Endodermal cell (in vitro differentiated cells): ENCODE measurements at regions not wholly inside any gene's neighbourhood (a gene's known extent, or its start where the extent isn't known, plus 50 kb on each side); places are given as distances from the start of the nearest gene placed in this dataset.

ENCODE experiments used
- DNase-seq: peaks from one replicate; pipeline ENCODE4 v3.0.0-alpha.2; 2017
- H3K27ac ChIP-seq: 2 replicates; pipeline ENCODE4 v1.5.1; 2013; ENCODE audit warnings: mild to moderate bottlenecking, low read depth, low read length, moderate library complexity
- H3K27me3 ChIP-seq: 2 replicates; pipeline ENCODE4 v1.6.1; 2013; ENCODE audit warnings: mild to moderate bottlenecking, low read length, moderate library complexity; ENCODE audit not compliant: insufficient read depth, control insufficient read depth, poor library complexity, severe bottlenecking
- H3K36me3 ChIP-seq: 2 replicates; pipeline ENCODE4 v1.7.0; 2013; ENCODE audit warnings: mild to moderate bottlenecking, low read length, moderate library complexity; ENCODE audit not compliant: control insufficient read depth, insufficient read depth
- H3K4me1 ChIP-seq: one replicate; pipeline ENCODE4 v1.7.0; 2013; ENCODE audit warnings: low read length; ENCODE audit not compliant: control insufficient read depth, insufficient read depth
- H3K4me3 ChIP-seq: 2 replicates; pipeline ENCODE4 v1.5.1; 2013; ENCODE audit warnings: mild to moderate bottlenecking, low read length, moderate library complexity
- H3K9ac ChIP-seq: 2 replicates; pipeline ENCODE4 v1.6.1; 2013; ENCODE audit warnings: mild to moderate bottlenecking, low read length, moderate library complexity; ENCODE audit not compliant: poor library complexity, severe bottlenecking; ENCODE audit errors: extremely low read depth
- H3K9me3 ChIP-seq: 2 replicates; pipeline ENCODE4 v1.6.1; 2013; ENCODE audit warnings: mild to moderate bottlenecking, low read length, moderate library complexity; ENCODE audit not compliant: control insufficient read depth
- H3K27ac Mint-ChIP-seq: 2 replicates; pipeline ENCODE4 v1.8.0; 2020; ENCODE audit warnings: mixed read lengths
- H3K27me3 Mint-ChIP-seq: 2 replicates; pipeline ENCODE4 v1.8.0; 2021; ENCODE audit warnings: mild to moderate bottlenecking, mixed read lengths; ENCODE audit not compliant: insufficient read depth
- H3K36me3 Mint-ChIP-seq: 2 replicates; pipeline ENCODE4 v1.8.0; 2020; ENCODE audit warnings: low read depth, mixed read lengths
- H3K4me1 Mint-ChIP-seq: 2 replicates; pipeline ENCODE4 v1.8.0; 2020; ENCODE audit warnings: mixed read lengths
- H3K4me3 Mint-ChIP-seq: 2 replicates; pipeline ENCODE4 v1.8.0; 2020; ENCODE audit warnings: mild to moderate bottlenecking, moderate library complexity, mixed read lengths
- H3K9me3 Mint-ChIP-seq: 2 replicates; pipeline ENCODE4 v1.8.0; 2020; ENCODE audit warnings: mild to moderate bottlenecking, mixed read lengths
- WGBS, 2 experiments: methylation state at CpG; one replicate each; pipeline versions ENCODE4 v1.1.5 to v1.1.7; 2013; ENCODE audit warnings: missing lambda C conversion rate in 2 of 2, mixed read lengths in 1 of 2; ENCODE audit not compliant: insufficient coverage in 1 of 2, insufficient read length in 1 of 2; 5-methylcytosine and 5-hydroxymethylcytosine counted together
- TF ChIP-seq, protein P1 (sequence below): fragments of 200-600 bp; sonication (generic); conservative IDR thresholded peaks from 2 replicates; pipeline ENCODE4 v1.5.0; 2021; ENCODE audit warnings: antibody characterized with exemption, mild to moderate bottlenecking

DNA sequence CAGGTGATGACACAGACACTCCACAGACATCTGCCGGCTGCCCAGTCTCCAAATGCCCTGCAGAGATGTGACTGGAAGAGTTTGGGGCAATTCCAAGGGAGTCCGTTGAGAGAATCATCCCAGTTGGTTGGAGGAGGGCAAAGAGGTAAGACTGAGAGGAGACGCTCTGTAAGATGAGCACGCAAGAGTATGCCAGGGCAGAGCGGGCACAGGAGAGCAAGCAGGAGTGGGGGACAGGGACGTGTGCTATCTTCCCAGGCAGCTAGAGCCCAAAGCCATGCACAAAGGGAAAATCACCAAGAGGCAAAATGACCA lies 156.3 kb upstream of the TSHZ3 start:
- Histone ChIP-seq H3K9ac (no peak overlapping the region), H3K36me3 (no peaks in the 10 kb centered on the region), H3K4me1 (no peaks in the 10 kb centered on the region), H3K4me3 (no peak overlapping the region), H3K27ac (no peak overlapping the region), H3K9me3 (no peaks in the 10 kb centered on the region), H3K27me3 (no peaks in the 10 kb centered on the region)
- TF ChIP-seq, protein P1, sequence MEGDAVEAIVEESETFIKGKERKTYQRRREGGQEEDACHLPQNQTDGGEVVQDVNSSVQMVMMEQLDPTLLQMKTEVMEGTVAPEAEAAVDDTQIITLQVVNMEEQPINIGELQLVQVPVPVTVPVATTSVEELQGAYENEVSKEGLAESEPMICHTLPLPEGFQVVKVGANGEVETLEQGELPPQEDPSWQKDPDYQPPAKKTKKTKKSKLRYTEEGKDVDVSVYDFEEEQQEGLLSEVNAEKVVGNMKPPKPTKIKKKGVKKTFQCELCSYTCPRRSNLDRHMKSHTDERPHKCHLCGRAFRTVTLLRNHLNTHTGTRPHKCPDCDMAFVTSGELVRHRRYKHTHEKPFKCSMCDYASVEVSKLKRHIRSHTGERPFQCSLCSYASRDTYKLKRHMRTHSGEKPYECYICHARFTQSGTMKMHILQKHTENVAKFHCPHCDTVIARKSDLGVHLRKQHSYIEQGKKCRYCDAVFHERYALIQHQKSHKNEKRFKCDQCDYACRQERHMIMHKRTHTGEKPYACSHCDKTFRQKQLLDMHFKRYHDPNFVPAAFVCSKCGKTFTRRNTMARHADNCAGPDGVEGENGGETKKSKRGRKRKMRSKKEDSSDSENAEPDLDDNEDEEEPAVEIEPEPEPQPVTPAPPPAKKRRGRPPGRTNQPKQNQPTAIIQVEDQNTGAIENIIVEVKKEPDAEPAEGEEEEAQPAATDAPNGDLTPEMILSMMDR, result no peak
- no peak for DNase-seq
- no peak overlapping the region for H3K4me3 Mint-ChIP-seq
- no peaks in the 10 kb centered on the region for H3K36me3 Mint-ChIP-seq
- WGBS, 2 experiments, result 92 to 94% methylated on average over 6 of the region's 6 CpGs
- H3K4me1 Mint-ChIP-seq, result no peaks in the 10 kb centered on the region
- no peak overlapping the region for H3K27ac Mint-ChIP-seq
- peaks cover 9% of the 10 kb centered on the region for H3K27me3 Mint-ChIP-seq
- H3K9me3 Mint-ChIP-seq, result no peaks in the 10 kb centered on the region

DNA sequence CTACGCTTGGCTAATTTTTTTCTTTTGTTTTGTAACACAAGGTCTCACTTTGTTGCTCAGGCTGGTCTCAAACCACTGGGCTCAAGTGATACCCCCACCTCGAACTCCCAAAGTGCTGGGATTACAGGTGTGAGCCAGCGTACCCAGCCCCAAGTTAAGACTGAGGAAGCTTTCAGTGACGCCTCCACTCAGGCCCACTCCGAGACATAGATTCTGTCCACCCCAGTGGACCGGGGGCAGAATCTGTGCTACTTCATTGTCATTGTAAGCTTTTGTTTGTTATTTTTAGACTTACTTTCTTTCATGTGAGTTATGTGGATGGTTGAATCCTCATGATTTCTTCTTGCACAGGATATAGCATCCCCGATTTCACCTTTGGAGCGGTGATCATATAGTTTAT lies 156.9 kb upstream of the TSHZ3 start:
- H3K4me3 Mint-ChIP-seq, result no peak overlapping the region
- no peaks in the 10 kb centered on the region for H3K9me3 ChIP-seq
- no peaks in the 10 kb centered on the region for H3K27me3 ChIP-seq
- no peak overlapping the region for H3K9ac ChIP-seq
- no peak overlapping the region for H3K4me3 ChIP-seq
- TF ChIP-seq, protein P1, result no peak
- no peaks in the 10 kb centered on the region for H3K4me1 ChIP-seq
- H3K36me3 ChIP-seq, result no peaks in the 10 kb centered on the region
- peaks cover under 1% of the 10 kb centered on the region for H3K9me3 Mint-ChIP-seq
- no peaks in the 10 kb centered on the region for H3K36me3 Mint-ChIP-seq
- WGBS, 2 experiments, result 90 to 97% methylated on average over 5 to 6 of the region's 8 CpGs
- no peaks in the 10 kb centered on the region for H3K4me1 Mint-ChIP-seq
- peaks cover 9% of the 10 kb centered on the region for H3K27me3 Mint-ChIP-seq
- H3K27ac Mint-ChIP-seq, result no peak overlapping the region
- no peak for DNase-seq
- H3K27ac ChIP-seq, result no peak overlapping the region

DNA sequence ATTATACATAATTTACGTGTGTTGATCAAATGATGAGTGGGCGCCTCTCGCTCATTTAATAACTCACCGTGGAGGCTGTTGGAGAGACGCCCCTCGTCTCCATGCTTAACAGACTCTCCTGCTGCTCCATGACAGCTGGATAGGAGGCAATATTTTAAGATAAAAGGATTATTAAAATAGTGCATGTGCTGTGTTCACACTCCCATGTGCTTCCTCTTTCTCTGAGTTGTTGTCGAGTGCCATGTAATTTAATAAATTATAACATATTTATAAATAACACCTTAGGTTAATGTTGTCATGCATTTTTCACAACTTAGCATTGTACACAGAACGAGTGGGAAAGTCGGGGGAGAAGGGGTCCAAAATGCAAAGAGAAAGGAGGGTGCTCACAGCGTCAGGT lies 161.4 kb upstream of the TSHZ3 start:
- peaks cover 5% of the 10 kb centered on the region for H3K27me3 Mint-ChIP-seq
- H3K4me1 ChIP-seq, result no peaks in the 10 kb centered on the region
- H3K27ac Mint-ChIP-seq, result no peak overlapping the region
- no peaks in the 10 kb centered on the region for H3K36me3 ChIP-seq
- no peak overlapping the region for H3K9ac ChIP-seq
- H3K9me3 Mint-ChIP-seq, result peaks cover 8% of the 10 kb centered on the region
- TF ChIP-seq, protein P1, result no peak
- no peak overlapping the region for H3K27ac ChIP-seq
- DNase-seq, result no peak
- H3K9me3 ChIP-seq, result no peaks in the 10 kb centered on the region
- H3K36me3 Mint-ChIP-seq, result no peaks in the 10 kb centered on the region
- 94 to 100% methylated on average over 3 to 9 of the region's 10 CpGs for WGBS, 2 experiments
- no peak overlapping the region for H3K4me3 ChIP-seq
- H3K4me3 Mint-ChIP-seq, result no peak overlapping the region
- H3K4me1 Mint-ChIP-seq, result peaks cover 6% of the 10 kb centered on the region
- no peaks in the 10 kb centered on the region for H3K27me3 ChIP-seq
